ENCODE measurements at regions not wholly inside any gene's neighbourhood (a gene's known extent, or its start where the extent isn't known, plus 50 kb on each side); places are given as distances from the start of the nearest gene placed in this dataset.

- no peak overlapping the region for H3K27ac ChIP-seq
- TF ChIP-seq CTCF (IDR thresholded peaks at IDR 0.05), result no peak
- TF ChIP-seq ZFX (IDR thresholded peaks at IDR 0.05; ENCODE audit: borderline replicate concordance), result no peak
These were observed 182.2 kb downstream of the TAF11L14 start for GRCh38 chr5:17816505-17816904.

- TF ChIP-seq ZFX (IDR thresholded peaks at IDR 0.05; ENCODE audit: borderline replicate concordance), result no peak
- TF ChIP-seq CTCF (IDR thresholded peaks at IDR 0.05), result no peak
- H3K27ac ChIP-seq, result no peak overlapping the region
These were observed 182.7 kb downstream of the TAF11L14 start for GRCh38 chr5:17816944-17817343.

GRCh38 chr5:17817990-17818389 lies 183.7 kb downstream of the TAF11L14 start:
- no peak overlapping the region for H3K27ac ChIP-seq
- TF ChIP-seq ZFX (IDR thresholded peaks at IDR 0.05; ENCODE audit: borderline replicate concordance) (no peak), CTCF (IDR thresholded peaks at IDR 0.05) (no peak)

GRCh38 chr5:17819783-17820182 lies 185.5 kb downstream of the TAF11L14 start:
- H3K27ac ChIP-seq, result no peak overlapping the region
- TF ChIP-seq CTCF (IDR thresholded peaks at IDR 0.05), result no peak
- TF ChIP-seq ZFX (IDR thresholded peaks at IDR 0.05; ENCODE audit: borderline replicate concordance), result no peak

GRCh38 chr5:17828681-17829080 lies 194.4 kb downstream of the TAF11L14 start:
- TF ChIP-seq CTCF (IDR thresholded peaks at IDR 0.05) (no peak), ZFX (IDR thresholded peaks at IDR 0.05; ENCODE audit: borderline replicate concordance) (no peak)
- no peak overlapping the region for H3K27ac ChIP-seq

GRCh38 chr5:17829456-17829855 lies 195.2 kb downstream of the TAF11L14 start:
- TF ChIP-seq CTCF (IDR thresholded peaks at IDR 0.05) (no peak), ZFX (IDR thresholded peaks at IDR 0.05; ENCODE audit: borderline replicate concordance) (no peak)

GRCh38 chr5:17831279-17831678 lies 197.0 kb downstream of the TAF11L14 start:
- TF ChIP-seq CTCF (IDR thresholded peaks at IDR 0.05) (no peak), ZFX (IDR thresholded peaks at IDR 0.05; ENCODE audit: borderline replicate concordance) (no peak)
- no peak overlapping the region for H3K27ac ChIP-seq

More at GRCh38 chr5:17829456-17829855, 195.2 kb downstream of the TAF11L14 start:
- no peak overlapping the region for H3K27ac ChIP-seq

Data from 22Rv1 (cell line).